Suprapubic skin (tissue), 4 donors: ENCODE measurements at regions not wholly inside any gene's neighbourhood (a gene's known extent, or its start where the extent isn't known, plus 50 kb on each side); places are given as distances from the start of the nearest gene placed in this dataset.

Experiments
- EP300 ChIP-seq: sonication (generic); formaldehyde crosslinking; IDR thresholded peaks from one replicate; pipeline ENCODE4 v1.6.1; 2017; ENCODE audit warnings: antibody characterized with exemption
- POLR2A ChIP-seq, 2 donors: fragments of 450-650 bp; IDR thresholded peaks; one replicate each; pipeline ENCODE4 v1.6.1; 2017; ENCODE audit warnings: antibody characterized with exemption in 2 of 2, mild to moderate bottlenecking in 2 of 2, moderate library complexity in 2 of 2
- POLR2AphosphoS5 ChIP-seq, 3 donors: sonication (generic); formaldehyde crosslinking; IDR thresholded peaks; one replicate each; pipeline ENCODE4 v1.6.1; 2017; ENCODE audit warnings: antibody characterized with exemption in 3 of 3
- TF ChIP-seq, protein P1 (sequence below), 2 donors: fragments of 200-600 bp in 1 of 2; fragments of 450-650 bp in 1 of 2; sonication (generic) in 1 of 2; IDR thresholded peaks; one replicate each; pipeline ENCODE4 v1.5.1; 2016 to 2019; ENCODE audit warnings: antibody characterized with exemption in 2 of 2, mild to moderate bottlenecking in 1 of 2, moderate library complexity in 1 of 2

GRCh38 chr11:28476049-28476448, 367.9 kb downstream of the METTL15 start:
- no peak for TF ChIP-seq POLR2AphosphoS5 (IDR thresholded peaks at IDR 0.05)
- TF ChIP-seq, protein P1, sequence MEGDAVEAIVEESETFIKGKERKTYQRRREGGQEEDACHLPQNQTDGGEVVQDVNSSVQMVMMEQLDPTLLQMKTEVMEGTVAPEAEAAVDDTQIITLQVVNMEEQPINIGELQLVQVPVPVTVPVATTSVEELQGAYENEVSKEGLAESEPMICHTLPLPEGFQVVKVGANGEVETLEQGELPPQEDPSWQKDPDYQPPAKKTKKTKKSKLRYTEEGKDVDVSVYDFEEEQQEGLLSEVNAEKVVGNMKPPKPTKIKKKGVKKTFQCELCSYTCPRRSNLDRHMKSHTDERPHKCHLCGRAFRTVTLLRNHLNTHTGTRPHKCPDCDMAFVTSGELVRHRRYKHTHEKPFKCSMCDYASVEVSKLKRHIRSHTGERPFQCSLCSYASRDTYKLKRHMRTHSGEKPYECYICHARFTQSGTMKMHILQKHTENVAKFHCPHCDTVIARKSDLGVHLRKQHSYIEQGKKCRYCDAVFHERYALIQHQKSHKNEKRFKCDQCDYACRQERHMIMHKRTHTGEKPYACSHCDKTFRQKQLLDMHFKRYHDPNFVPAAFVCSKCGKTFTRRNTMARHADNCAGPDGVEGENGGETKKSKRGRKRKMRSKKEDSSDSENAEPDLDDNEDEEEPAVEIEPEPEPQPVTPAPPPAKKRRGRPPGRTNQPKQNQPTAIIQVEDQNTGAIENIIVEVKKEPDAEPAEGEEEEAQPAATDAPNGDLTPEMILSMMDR (IDR thresholded peaks at IDR 0.05) = no peak
- no peak for TF ChIP-seq POLR2A (IDR thresholded peaks at IDR 0.05)
- no peak for TF ChIP-seq EP300
